ENCODE measurements at regions not wholly inside any gene's neighbourhood (a gene's known extent, or its start where the extent isn't known, plus 50 kb on each side); places are given as distances from the start of the nearest gene placed in this dataset.

- no peak for DNase-seq
- Mint-ChIP-seq H3K27ac (no peak overlapping the region), H3K36me3 (ENCODE audit: low read depth) (no peaks in the 10 kb centered on the region), H3K27me3 (no peaks in the 10 kb centered on the region), H3K9me3 (peaks cover 3% of the 10 kb centered on the region), H3K4me1 (no peaks in the 10 kb centered on the region), H3K4me3 (no peak overlapping the region)
- ChIA-PET CTCF (no interaction called here), POLR2A (no interaction called here)
- intact Hi-C loops (cut with micrococcal nuclease), result no loop called here
- no peak for TF ChIP-seq CTCF (IDR thresholded peaks at IDR 0.05)
- ATAC-seq (ENCODE audit: low read depth), result no peak
These were observed 820.8 kb upstream of the MIR17HG start for GRCh38 chr13:90526711-90527110.

- ChIA-PET POLR2A (no interaction called here), CTCF (no interaction called here)
- H3K4me1 Mint-ChIP-seq, result no peaks in the 10 kb centered on the region
- no peak for ATAC-seq (ENCODE audit: low read depth)
- H3K27ac Mint-ChIP-seq, result no peak overlapping the region
- intact Hi-C loops (cut with micrococcal nuclease), result no loop called here
- no peaks in the 10 kb centered on the region for H3K27me3 Mint-ChIP-seq
- no peak overlapping the region for H3K4me3 Mint-ChIP-seq
- no peak for DNase-seq
- TF ChIP-seq CTCF (IDR thresholded peaks at IDR 0.05), result no peak
- no peaks in the 10 kb centered on the region for H3K36me3 Mint-ChIP-seq (ENCODE audit: low read depth)
- peaks cover 3% of the 10 kb centered on the region for H3K9me3 Mint-ChIP-seq
These were observed 815.7 kb upstream of the MIR17HG start for GRCh38 chr13:90531744-90532143.

- H3K27me3 Mint-ChIP-seq, result no peaks in the 10 kb centered on the region
- H3K27ac Mint-ChIP-seq, result no peak overlapping the region
- H3K9me3 Mint-ChIP-seq, result peaks cover 3% of the 10 kb centered on the region
- no peak overlapping the region for H3K4me3 Mint-ChIP-seq
- intact Hi-C loops (cut with micrococcal nuclease), result no loop called here
- POLR2A ChIA-PET, result no interaction called here
- no peaks in the 10 kb centered on the region for H3K4me1 Mint-ChIP-seq
- no peak for ATAC-seq (ENCODE audit: low read depth)
- no peak for TF ChIP-seq CTCF (IDR thresholded peaks at IDR 0.05)
- H3K36me3 Mint-ChIP-seq (ENCODE audit: low read depth), result no peaks in the 10 kb centered on the region
- CTCF ChIA-PET, result no interaction called here
- no peak for DNase-seq
These were observed 814.5 kb upstream of the MIR17HG start for GRCh38 chr13:90532861-90533492.

- no peaks in the 10 kb centered on the region for H3K27me3 Mint-ChIP-seq
- H3K4me1 Mint-ChIP-seq, result no peaks in the 10 kb centered on the region
- DNase-seq (no peak), ATAC-seq (ENCODE audit: low read depth) (no peak)
- no peak overlapping the region for H3K4me3 Mint-ChIP-seq
- POLR2A ChIA-PET, result no interaction called here
- no peak overlapping the region for H3K27ac Mint-ChIP-seq
- CTCF ChIA-PET, result no interaction called here
- intact Hi-C loops (cut with micrococcal nuclease), result no loop called here
- H3K9me3 Mint-ChIP-seq, result peaks cover 6% of the 10 kb centered on the region
- no peak for TF ChIP-seq CTCF (IDR thresholded peaks at IDR 0.05)
- no peaks in the 10 kb centered on the region for H3K36me3 Mint-ChIP-seq (ENCODE audit: low read depth)
These were observed 813.6 kb upstream of the MIR17HG start for GRCh38 chr13:90533866-90534265.

GRCh38 chr13:90534617-90535370, 812.7 kb upstream of the MIR17HG start:
- ChIA-PET POLR2A (no interaction called here), CTCF (no interaction called here)
- no peaks in the 10 kb centered on the region for H3K36me3 Mint-ChIP-seq (ENCODE audit: low read depth)
- peaks cover 8% of the 10 kb centered on the region for H3K9me3 Mint-ChIP-seq
- intact Hi-C loops (cut with micrococcal nuclease), result no loop called here
- H3K27ac Mint-ChIP-seq, result no peak overlapping the region
- TF ChIP-seq CTCF (IDR thresholded peaks at IDR 0.05), result no peak
- DNase-seq (no peak), ATAC-seq (ENCODE audit: low read depth) (no peak)
- no peak overlapping the region for H3K4me3 Mint-ChIP-seq
- no peaks in the 10 kb centered on the region for H3K27me3 Mint-ChIP-seq
- no peaks in the 10 kb centered on the region for H3K4me1 Mint-ChIP-seq
